GM12873 (cell line): ENCODE measurements at regions not wholly inside any gene's neighbourhood (a gene's known extent, or its start where the extent isn't known, plus 50 kb on each side); places are given as distances from the start of the nearest gene placed in this dataset.

ENCODE experiments used
- TF ChIP-seq, protein P1 (sequence below): IDR thresholded peaks from 2 replicates; pipeline ENCODE4 v1.5.1; 2012; ENCODE audit warnings: low read depth, mild to moderate bottlenecking, moderate library complexity, low read length, control low read depth; ENCODE audit not compliant: insufficient read depth; ENCODE audit errors: missing control alignments

DNA sequence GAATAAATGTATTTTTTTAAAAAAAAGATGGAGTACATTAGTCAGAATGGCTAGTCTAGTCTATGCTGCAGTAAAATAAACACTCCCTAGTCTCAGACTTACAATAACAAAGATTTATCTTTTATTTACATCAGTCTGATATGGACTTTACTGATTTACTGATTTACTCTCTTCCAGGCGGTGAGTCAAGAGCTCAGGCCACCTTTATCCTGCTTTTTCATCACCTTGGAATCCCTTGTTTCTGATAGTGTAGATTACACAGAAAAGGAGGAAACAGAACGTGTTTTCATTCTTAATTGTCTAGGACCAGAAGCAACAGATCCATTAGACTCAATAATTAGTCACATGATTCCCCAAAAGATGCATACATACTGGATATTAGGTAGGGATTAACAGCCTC lies 290.1 kb upstream of the TRPC7 start:
- TF ChIP-seq, protein P1, sequence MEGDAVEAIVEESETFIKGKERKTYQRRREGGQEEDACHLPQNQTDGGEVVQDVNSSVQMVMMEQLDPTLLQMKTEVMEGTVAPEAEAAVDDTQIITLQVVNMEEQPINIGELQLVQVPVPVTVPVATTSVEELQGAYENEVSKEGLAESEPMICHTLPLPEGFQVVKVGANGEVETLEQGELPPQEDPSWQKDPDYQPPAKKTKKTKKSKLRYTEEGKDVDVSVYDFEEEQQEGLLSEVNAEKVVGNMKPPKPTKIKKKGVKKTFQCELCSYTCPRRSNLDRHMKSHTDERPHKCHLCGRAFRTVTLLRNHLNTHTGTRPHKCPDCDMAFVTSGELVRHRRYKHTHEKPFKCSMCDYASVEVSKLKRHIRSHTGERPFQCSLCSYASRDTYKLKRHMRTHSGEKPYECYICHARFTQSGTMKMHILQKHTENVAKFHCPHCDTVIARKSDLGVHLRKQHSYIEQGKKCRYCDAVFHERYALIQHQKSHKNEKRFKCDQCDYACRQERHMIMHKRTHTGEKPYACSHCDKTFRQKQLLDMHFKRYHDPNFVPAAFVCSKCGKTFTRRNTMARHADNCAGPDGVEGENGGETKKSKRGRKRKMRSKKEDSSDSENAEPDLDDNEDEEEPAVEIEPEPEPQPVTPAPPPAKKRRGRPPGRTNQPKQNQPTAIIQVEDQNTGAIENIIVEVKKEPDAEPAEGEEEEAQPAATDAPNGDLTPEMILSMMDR = no peak

- TF ChIP-seq, protein P1 = no peak
These were observed 281.6 kb upstream of the TRPC7 start for GRCh38 chr5:136646915-136647314.

DNA sequence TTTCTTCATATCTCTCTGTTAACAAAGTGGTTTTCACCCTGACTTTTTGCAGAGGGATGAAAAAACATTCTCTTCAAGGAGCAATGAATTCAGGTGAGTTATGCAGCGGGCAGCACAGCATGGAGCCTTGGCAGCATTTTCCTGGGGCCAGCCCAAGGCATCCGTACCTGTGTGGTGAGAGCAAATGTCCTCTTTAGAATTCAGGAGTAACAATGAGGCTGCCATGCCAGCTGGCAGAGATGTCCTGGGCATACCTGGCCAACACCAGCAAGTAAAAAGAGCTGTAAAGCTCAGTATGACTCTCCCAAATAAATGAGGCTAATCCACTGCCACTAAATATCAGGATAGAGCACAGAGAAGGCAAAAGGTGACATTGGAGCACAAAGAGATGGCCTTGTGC lies 277.6 kb upstream of the TRPC7 start:
- TF ChIP-seq, protein P1 = no peak

- TF ChIP-seq, protein P1 = no peak
These were observed 274.3 kb upstream of the TRPC7 start for GRCh38 chr5:136639616-136640015.

DNA sequence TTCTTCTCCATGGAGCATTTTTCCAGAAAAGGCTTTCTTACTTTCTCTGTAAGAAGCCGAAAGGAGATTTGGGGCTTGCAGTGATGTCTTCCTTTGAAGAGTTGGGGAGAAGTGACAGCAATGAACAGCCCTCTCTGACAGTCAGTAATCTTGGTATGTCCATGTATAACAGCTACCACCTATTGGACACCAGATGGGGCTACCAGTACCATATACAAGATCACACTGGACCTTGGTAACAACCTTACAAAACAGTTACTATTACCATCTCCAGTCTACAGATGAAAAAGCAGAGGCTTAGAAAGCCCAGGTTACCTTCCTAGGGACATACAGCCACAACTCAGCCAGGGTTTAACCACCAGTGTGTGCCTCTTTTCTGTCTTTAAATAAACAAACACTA lies 272.7 kb upstream of the TRPC7 start:
- TF ChIP-seq, protein P1 = no peak

DNA sequence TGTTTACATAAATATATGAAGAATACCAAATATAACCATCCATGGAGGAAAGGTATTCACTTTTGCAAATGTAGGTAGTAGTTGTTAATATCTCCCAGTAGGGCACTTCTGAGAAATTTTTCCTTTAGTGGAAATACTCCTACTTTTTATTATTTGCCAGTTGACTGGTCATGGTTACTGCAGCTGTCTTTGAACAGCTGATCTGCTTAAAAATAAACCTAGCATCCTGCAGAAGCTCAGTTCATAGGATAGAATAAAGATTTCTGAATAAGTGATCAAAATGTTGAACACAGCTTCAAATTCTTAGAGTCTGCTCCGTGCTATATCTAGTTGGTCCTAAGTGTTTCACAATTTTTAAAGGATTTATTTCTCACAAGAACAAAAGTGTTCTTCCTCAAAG lies 270.7 kb upstream of the TRPC7 start:
- TF ChIP-seq, protein P1 = no peak

DNA sequence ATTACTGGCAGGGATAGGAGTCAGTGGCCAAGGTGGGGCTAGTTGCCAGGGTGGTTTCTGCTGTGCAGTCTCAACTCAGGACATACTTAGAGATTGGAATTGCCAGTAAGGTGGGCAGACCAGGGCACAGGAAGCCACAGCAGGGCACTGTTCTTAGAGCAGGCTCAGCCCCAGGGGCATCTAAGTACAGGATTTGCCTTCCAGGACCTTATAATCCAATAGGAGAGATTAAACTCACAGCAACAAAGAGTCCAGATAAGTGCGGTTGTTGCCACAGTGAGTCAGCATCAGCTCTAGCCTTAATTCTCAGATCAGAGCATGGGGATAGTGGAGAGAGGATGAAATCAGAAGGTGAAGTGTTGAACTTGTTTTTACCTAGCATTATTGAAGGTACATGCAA lies 265.8 kb upstream of the TRPC7 start:
- TF ChIP-seq, protein P1 = no peak
